MCF 10A (cell line): ENCODE measurements at regions not wholly inside any gene's neighbourhood (a gene's known extent, or its start where the extent isn't known, plus 50 kb on each side); places are given as distances from the start of the nearest gene placed in this dataset.
"Not testable (repeated sequence)": the region's sequence is repeated elsewhere in the genome, so short reads cannot be mapped to it uniquely, and the experiment has no call there.

Source experiments
- BruUV-seq: library from RNA; stranded (reverse); fragments of 400-500 nt; replicated peaks from 2 replicates; lab custom pipeline; 2021; lab: Mats Ljungman, UMichigan
- CTCF ChIA-PET: fragments of 300-600 bp; sonication (Branson Sonifier 250); formaldehyde crosslinking; extraction: SDS; loops from one replicate; lab custom pipeline; 2021; ENCODE audit warnings: antibody characterized with exemption, inconsistent platforms; lab: Yijun Ruan, JAX
- POLR2A ChIA-PET: fragments of 300-600, 350-650 bp; sonication (Branson Sonifier 250); formaldehyde crosslinking; extraction: SDS; loops from one replicate; lab custom pipeline; 2020; ENCODE audit warnings: antibody characterized with exemption, inconsistent platforms; lab: Yijun Ruan, JAX
- DNase-seq: peaks from one replicate; pipeline ENCODE4 v3.0.0-alpha.2; 2018; ENCODE audit not compliant: unreplicated experiment
- H3K27ac Mint-ChIP-seq: one replicate; pipeline ENCODE4 v1.8.0; 2022; ENCODE audit warnings: mild to moderate bottlenecking, low read depth, mixed read lengths; ENCODE audit not compliant: unreplicated experiment
- H3K27me3 Mint-ChIP-seq: one replicate; pipeline ENCODE4 v1.8.0; 2022; ENCODE audit warnings: mixed read lengths; ENCODE audit not compliant: insufficient read depth, unreplicated experiment
- H3K36me3 Mint-ChIP-seq: one replicate; pipeline ENCODE4 v1.8.0; 2022; ENCODE audit warnings: mild to moderate bottlenecking, moderate library complexity, mixed read lengths; ENCODE audit not compliant: insufficient read depth, unreplicated experiment
- H3K4me1 Mint-ChIP-seq: one replicate; pipeline ENCODE4 v1.8.0; 2022; ENCODE audit warnings: mixed read lengths; ENCODE audit not compliant: insufficient read depth, unreplicated experiment
- H3K4me3 Mint-ChIP-seq: one replicate; pipeline ENCODE4 v1.8.0; 2022; ENCODE audit warnings: mild to moderate bottlenecking, moderate library complexity, mixed read lengths; ENCODE audit not compliant: unreplicated experiment
- H3K9me3 Mint-ChIP-seq: one replicate; pipeline ENCODE4 v1.8.0; 2022; ENCODE audit warnings: mixed read lengths; ENCODE audit not compliant: unreplicated experiment
- CTCF ChIP-seq: fragments of 200-600 bp; IDR thresholded peaks from one replicate; pipeline ENCODE4 v1.8.0; 2022; ENCODE audit warnings: antibody characterized with exemption, mild to moderate bottlenecking; ENCODE audit not compliant: unreplicated experiment
- intact Hi-C: fragments of 100-400 bp; cut with micrococcal nuclease; formaldehyde crosslinking; loops from 2 replicates; pipeline ENCODE4 v1.14.1; 2022

GRCh38 chrX:25112156-25112555, 96.4 kb upstream of the ARX start:
- TF ChIP-seq CTCF, result no peak
- Mint-ChIP-seq H3K36me3 (no peaks in the 10 kb centered on the region), H3K27ac (no peak overlapping the region), H3K27me3 (no peaks in the 10 kb centered on the region), H3K9me3 (no peaks in the 10 kb centered on the region), H3K4me1 (no peaks in the 10 kb centered on the region), H3K4me3 (no peak overlapping the region)
- intact Hi-C loops, result no loop called here
- BruUV-seq, result no TSS peak
- ChIA-PET POLR2A (no interaction called here), CTCF (interaction anchor here (0.8 kb wide), 1 partner anchor 12 kb away, joined by 3 read pairs; no protein-coding TSS in a partner anchor)
- DNase-seq, result no peak

- DNase-seq, result no peak
- no TSS peak for BruUV-seq
- intact Hi-C loops, result no loop called here
Observed at GRCh38 chrX:25108481-25108880, 92.7 kb upstream of the ARX start.

GRCh38 chrX:25105221-25105620, 89.5 kb upstream of the ARX start:
- no peak for TF ChIP-seq CTCF
- CTCF ChIA-PET, result no interaction called here

More at GRCh38 chrX:25108481-25108880, 92.7 kb upstream of the ARX start:
- H3K4me1 Mint-ChIP-seq, result no peaks in the 10 kb centered on the region
- no peak overlapping the region for H3K27ac Mint-ChIP-seq
- no peaks in the 10 kb centered on the region for H3K36me3 Mint-ChIP-seq
- H3K27me3 Mint-ChIP-seq, result no peaks in the 10 kb centered on the region
- ChIA-PET POLR2A (interaction anchor here (0.7 kb wide), 1 partner anchor 1824 kb away, joined by 3 read pairs; no protein-coding TSS in a partner anchor), CTCF (no interaction called here)
- H3K9me3 Mint-ChIP-seq, result no peaks in the 10 kb centered on the region
- H3K4me3 Mint-ChIP-seq, result no peak overlapping the region
- no peak for TF ChIP-seq CTCF

GRCh38 chrX:25096522-25097045, 80.8 kb upstream of the ARX start:
- Mint-ChIP-seq H3K27ac (no peak overlapping the region), H3K4me3 (no peak overlapping the region), H3K9me3 (no peaks in the 10 kb centered on the region), H3K4me1 (no peaks in the 10 kb centered on the region), H3K36me3 (no peaks in the 10 kb centered on the region), H3K27me3 (no peaks in the 10 kb centered on the region)
- intact Hi-C loops, result no loop called here
- ChIA-PET POLR2A (no interaction called here), CTCF (no interaction called here)
- no peak for TF ChIP-seq CTCF
- no TSS peak for BruUV-seq
- DNase-seq, result no peak

More at GRCh38 chrX:25105221-25105620, 89.5 kb upstream of the ARX start:
- BruUV-seq, result no TSS peak
- no peaks in the 10 kb centered on the region for H3K27me3 Mint-ChIP-seq
- H3K36me3 Mint-ChIP-seq, result no peaks in the 10 kb centered on the region
- no peaks in the 10 kb centered on the region for H3K4me1 Mint-ChIP-seq
- no peak overlapping the region for H3K4me3 Mint-ChIP-seq
- intact Hi-C loops, result no loop called here
- no peak for DNase-seq
- POLR2A ChIA-PET, result no interaction called here
- H3K9me3 Mint-ChIP-seq, result no peaks in the 10 kb centered on the region
- H3K27ac Mint-ChIP-seq, result no peak overlapping the region

GRCh38 chrX:25091152-25091551, 75.4 kb upstream of the ARX start:
- H3K4me3 Mint-ChIP-seq, H3K27me3 Mint-ChIP-seq, CTCF ChIA-PET, DNase-seq, POLR2A ChIA-PET, H3K27ac Mint-ChIP-seq, H3K36me3 Mint-ChIP-seq, BruUV-seq, H3K4me1 Mint-ChIP-seq, intact Hi-C loops: not testable (repeated sequence)
- H3K9me3 Mint-ChIP-seq, result peaks cover 13% of the 10 kb centered on the region
